HepG2 (cell line): ENCODE measurements at regions not wholly inside any gene's neighbourhood (a gene's known extent, or its start where the extent isn't known, plus 50 kb on each side); places are given as distances from the start of the nearest gene placed in this dataset.

ENCODE experiments used
- ATAC-seq: fragments of 200-7000 bp; cut with Tn5 transposase; 3 replicates; pipeline ENCODE4 v1.9.1; 2020; ENCODE audit warnings: mild to moderate bottlenecking, moderate library complexity
- BruUV-seq: library from RNA; stranded (reverse); fragments of 400-500 nt; replicated peaks from 2 replicates; lab custom pipeline; 2021; lab: Mats Ljungman, UMichigan
- CTCF ChIA-PET: fragments of 300-600 bp; formaldehyde crosslinking; extraction: SDS; loops from one replicate; lab custom pipeline; 2021; ENCODE audit warnings: low total read pairs, inconsistent platforms, low intra/inter-chr PET ratio; lab: Yijun Ruan, JAX
- POLR2A ChIA-PET: fragments of 350-600 bp; sonication (Branson Sonifier 250); formaldehyde crosslinking; loops from one replicate; lab custom pipeline; 2020; ENCODE audit warnings: antibody characterized with exemption, inconsistent platforms; lab: Yijun Ruan, JAX
- DNase-seq: peaks from one replicate; pipeline ENCODE4 v3.0.0-alpha.2; 2015; ENCODE audit warnings: low spot score
- FAIRE-seq: peaks from 3 replicates; lab custom pipeline; 2011; peaks lifted over from hg19 to GRCh38; lab: Jason Lieb, UNC
- H2AFZ ChIP-seq: one replicate; pipeline ENCODE4 v1.6.1; 2011; ENCODE audit warnings: low read length, inconsistent platforms
- H3K27ac ChIP-seq: fragments of 300-600 bp; 3 replicates; pipeline ENCODE4 v1.8.0; 2011; ENCODE audit warnings: mixed run types, mild to moderate bottlenecking, mixed read lengths, low read length, inconsistent platforms; ENCODE audit not compliant: insufficient read depth; ENCODE audit errors: extremely low read length
- H3K27me3 ChIP-seq, 2 experiments: fragments of 200-600 bp in 1 of 2; 2 replicates in 1 of 2; 3 replicates in 1 of 2; pipeline versions ENCODE4 v1.6.0 to v1.8.0; 2011; ENCODE audit warnings: low read length in 2 of 2, mild to moderate bottlenecking in 2 of 2, moderate library complexity in 2 of 2, inconsistent platforms in 1 of 2; ENCODE audit not compliant: insufficient read depth in 2 of 2, control insufficient read depth in 1 of 2
- H3K36me3 ChIP-seq, 2 experiments: fragments of 200-600 bp in 1 of 2; replicated peaks in 1 of 2; 2 replicates in 1 of 2; 3 replicates in 1 of 2; pipeline versions ENCODE4 v1.5.1 to v1.8.0; 2011; ENCODE audit warnings: low read length in 2 of 2, inconsistent platforms in 1 of 2; ENCODE audit not compliant: insufficient read depth in 2 of 2, control insufficient read depth in 1 of 2
- H3K4me1 ChIP-seq: 2 replicates; pipeline ENCODE4 v1.5.1; 2012; ENCODE audit warnings: low read length, inconsistent platforms; ENCODE audit not compliant: insufficient read depth
- H3K4me2 ChIP-seq: 2 replicates; pipeline ENCODE4 v1.6.0; 2011; ENCODE audit warnings: low read depth, low read length, inconsistent platforms
- H3K4me3 ChIP-seq, 3 experiments: fragments of 200-600 bp in 1 of 3; sonication (generic), shearing (Covaris generic) in 1 of 3; replicated peaks in 1 of 3; 2 replicates each; pipeline ENCODE4 v1.5.1; 2011 to 2016; ENCODE audit warnings: low read length in 3 of 3, inconsistent platforms in 2 of 3, low read depth in 2 of 3, mild to moderate bottlenecking in 2 of 3, control low read depth in 1 of 3, mixed read lengths in 1 of 3; ENCODE audit not compliant: insufficient read depth in 1 of 3
- H3K79me2 ChIP-seq: one replicate; pipeline ENCODE4 v1.6.1; 2011; ENCODE audit warnings: low read length, inconsistent platforms; ENCODE audit not compliant: insufficient read depth
- H3K9ac ChIP-seq: 2 replicates; pipeline ENCODE4 v1.6.0; 2011; ENCODE audit warnings: mild to moderate bottlenecking, low read depth, low read length, inconsistent platforms; ENCODE audit not compliant: insufficient read depth
- H3K9me3 ChIP-seq: 2 replicates; pipeline ENCODE4 v1.5.1; 2012; ENCODE audit warnings: mild to moderate bottlenecking, low read length
- H4K20me1 ChIP-seq: 2 replicates; pipeline ENCODE4 v1.6.0; 2011; ENCODE audit warnings: inconsistent platforms, mild to moderate bottlenecking, low read length, moderate library complexity; ENCODE audit not compliant: insufficient read depth
- BRF2 ChIP-seq: sonication (generic); formaldehyde crosslinking; IDR thresholded peaks from 2 replicates; pipeline ENCODE4 v1.8.1; 2022; ENCODE audit warnings: mild to moderate bottlenecking, missing genetic modification reagents
- CHCHD3 ChIP-seq: sonication (generic); formaldehyde crosslinking; IDR thresholded peaks from 2 replicates; pipeline ENCODE4 v1.8.0; 2022; ENCODE audit warnings: mild to moderate bottlenecking, missing genetic modification reagents, moderate library complexity
- HOXA5 ChIP-seq: sonication (generic); formaldehyde crosslinking; IDR thresholded peaks from 2 replicates; pipeline ENCODE4 v1.4.0; 2020; ENCODE audit warnings: missing genetic modification reagents
- SATB2 ChIP-seq: sonication (generic); formaldehyde crosslinking; IDR thresholded peaks from 2 replicates; pipeline ENCODE4 v1.5.0; 2020; ENCODE audit warnings: missing genetic modification reagents
- ZGPAT ChIP-seq: IDR thresholded peaks from 2 replicates; pipeline ENCODE4 v1.6.1; 2016; ENCODE audit warnings: mild to moderate bottlenecking
- ZNF484 ChIP-seq: sonication (generic); formaldehyde crosslinking; IDR thresholded peaks from 2 replicates; pipeline ENCODE4 v1.5.1; 2020; ENCODE audit warnings: mild to moderate bottlenecking, low read depth, missing genetic modification reagents, borderline replicate concordance
- in situ Hi-C: cut with HindIII; loops from 2 replicates; pipeline ENCODE4 v1.10.0; 2017; ENCODE audit warnings: low pct_unique_long_range_greater_than_20kb; ENCODE audit not compliant: extremely low pct_ligation_motif_present
- intact Hi-C: fragments of 100-400 bp; cut with micrococcal nuclease; formaldehyde crosslinking; loops from one replicate; pipeline ENCODE4 v1.10.0; 2022; ENCODE audit not compliant: unreplicated experiment
- TF ChIP-seq, protein P1 (sequence below): sonication (generic); formaldehyde crosslinking; IDR thresholded peaks from 2 replicates; pipeline ENCODE4 v1.4.0; 2020; ENCODE audit warnings: mild to moderate bottlenecking, missing genetic modification reagents, borderline replicate concordance
- TF ChIP-seq, protein P2 (sequence below): sonication (generic); formaldehyde crosslinking; IDR thresholded peaks from one replicate; pipeline ENCODE4 v1.5.1; 2020; ENCODE audit warnings: mild to moderate bottlenecking, missing genetic modification reagents; ENCODE audit errors: not compliant biosample characterization

DNA sequence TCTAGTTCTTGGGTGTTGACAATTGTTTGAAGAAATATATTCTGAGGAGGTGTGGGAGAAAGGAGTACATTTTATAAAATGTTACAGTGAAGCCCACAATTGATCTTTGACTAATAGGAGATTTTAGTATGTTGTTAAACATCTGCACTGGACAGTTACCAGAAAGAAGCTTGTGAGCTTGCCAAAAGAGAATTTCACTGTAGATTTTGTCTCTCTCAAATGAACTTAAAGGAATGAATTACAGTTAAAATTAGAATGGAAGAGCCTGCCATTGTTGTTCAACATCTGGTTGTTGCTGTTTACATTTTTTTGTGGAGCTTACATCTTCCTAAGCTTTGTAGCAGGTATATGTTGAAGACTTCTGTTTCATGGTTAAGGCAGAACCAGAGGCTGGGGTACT is 620.5 kb upstream of the CCDC179 start:
- no peaks in the 10 kb centered on the region for H3K36me3 ChIP-seq
- FAIRE-seq (no peak), DNase-seq (no peak), ATAC-seq (no peak)
- no peaks in the 10 kb centered on the region for H3K27me3 ChIP-seq
- no peak overlapping the region for H3K27ac ChIP-seq
- no peaks in the 10 kb centered on the region for H3K4me1 ChIP-seq
- H2AFZ ChIP-seq, result no peak overlapping the region
- no peak overlapping the region for H3K4me2 ChIP-seq
- no peaks in the 10 kb centered on the region for H3K9me3 ChIP-seq
- intact Hi-C loops, result no loop called here
- in situ Hi-C loops, result no loop called here
- no peak overlapping the region for H3K4me3 ChIP-seq
- no TSS peak for BruUV-seq
- no peak overlapping the region for H3K9ac ChIP-seq
- CTCF ChIA-PET, result no interaction called here
- H4K20me1 ChIP-seq, result no peaks in the 10 kb centered on the region
- H3K79me2 ChIP-seq, result no peaks in the 10 kb centered on the region
- POLR2A ChIA-PET, result no interaction called here
- TF ChIP-seq, protein P1, sequence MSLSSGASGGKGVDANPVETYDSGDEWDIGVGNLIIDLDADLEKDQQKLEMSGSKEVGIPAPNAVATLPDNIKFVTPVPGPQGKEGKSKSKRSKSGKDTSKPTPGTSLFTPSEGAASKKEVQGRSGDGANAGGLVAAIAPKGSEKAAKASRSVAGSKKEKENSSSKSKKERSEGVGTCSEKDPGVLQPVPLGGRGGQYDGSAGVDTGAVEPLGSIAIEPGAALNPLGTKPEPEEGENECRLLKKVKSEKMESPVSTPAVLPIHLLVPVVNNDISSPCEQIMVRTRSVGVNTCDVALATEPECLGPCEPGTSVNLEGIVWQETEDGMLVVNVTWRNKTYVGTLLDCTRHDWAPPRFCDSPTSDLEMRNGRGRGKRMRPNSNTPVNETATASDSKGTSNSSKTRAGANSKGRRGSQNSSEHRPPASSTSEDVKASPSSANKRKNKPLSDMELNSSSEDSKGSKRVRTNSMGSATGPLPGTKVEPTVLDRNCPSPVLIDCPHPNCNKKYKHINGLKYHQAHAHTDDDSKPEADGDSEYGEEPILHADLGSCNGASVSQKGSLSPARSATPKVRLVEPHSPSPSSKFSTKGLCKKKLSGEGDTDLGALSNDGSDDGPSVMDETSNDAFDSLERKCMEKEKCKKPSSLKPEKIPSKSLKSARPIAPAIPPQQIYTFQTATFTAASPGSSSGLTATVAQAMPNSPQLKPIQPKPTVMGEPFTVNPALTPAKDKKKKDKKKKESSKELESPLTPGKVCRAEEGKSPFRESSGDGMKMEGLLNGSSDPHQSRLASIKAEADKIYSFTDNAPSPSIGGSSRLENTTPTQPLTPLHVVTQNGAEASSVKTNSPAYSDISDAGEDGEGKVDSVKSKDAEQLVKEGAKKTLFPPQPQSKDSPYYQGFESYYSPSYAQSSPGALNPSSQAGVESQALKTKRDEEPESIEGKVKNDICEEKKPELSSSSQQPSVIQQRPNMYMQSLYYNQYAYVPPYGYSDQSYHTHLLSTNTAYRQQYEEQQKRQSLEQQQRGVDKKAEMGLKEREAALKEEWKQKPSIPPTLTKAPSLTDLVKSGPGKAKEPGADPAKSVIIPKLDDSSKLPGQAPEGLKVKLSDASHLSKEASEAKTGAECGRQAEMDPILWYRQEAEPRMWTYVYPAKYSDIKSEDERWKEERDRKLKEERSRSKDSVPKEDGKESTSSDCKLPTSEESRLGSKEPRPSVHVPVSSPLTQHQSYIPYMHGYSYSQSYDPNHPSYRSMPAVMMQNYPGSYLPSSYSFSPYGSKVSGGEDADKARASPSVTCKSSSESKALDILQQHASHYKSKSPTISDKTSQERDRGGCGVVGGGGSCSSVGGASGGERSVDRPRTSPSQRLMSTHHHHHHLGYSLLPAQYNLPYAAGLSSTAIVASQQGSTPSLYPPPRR (CRISPR knock-in tag), result no peak
- no peak for TF ChIP-seq HOXA5 (CRISPR knock-in tag)
- no peak for TF ChIP-seq BRF2 (CRISPR knock-in tag)
- no peak for TF ChIP-seq SATB2 (CRISPR knock-in tag)
- TF ChIP-seq CHCHD3 (CRISPR knock-in tag), result no peak
- TF ChIP-seq, protein P2, sequence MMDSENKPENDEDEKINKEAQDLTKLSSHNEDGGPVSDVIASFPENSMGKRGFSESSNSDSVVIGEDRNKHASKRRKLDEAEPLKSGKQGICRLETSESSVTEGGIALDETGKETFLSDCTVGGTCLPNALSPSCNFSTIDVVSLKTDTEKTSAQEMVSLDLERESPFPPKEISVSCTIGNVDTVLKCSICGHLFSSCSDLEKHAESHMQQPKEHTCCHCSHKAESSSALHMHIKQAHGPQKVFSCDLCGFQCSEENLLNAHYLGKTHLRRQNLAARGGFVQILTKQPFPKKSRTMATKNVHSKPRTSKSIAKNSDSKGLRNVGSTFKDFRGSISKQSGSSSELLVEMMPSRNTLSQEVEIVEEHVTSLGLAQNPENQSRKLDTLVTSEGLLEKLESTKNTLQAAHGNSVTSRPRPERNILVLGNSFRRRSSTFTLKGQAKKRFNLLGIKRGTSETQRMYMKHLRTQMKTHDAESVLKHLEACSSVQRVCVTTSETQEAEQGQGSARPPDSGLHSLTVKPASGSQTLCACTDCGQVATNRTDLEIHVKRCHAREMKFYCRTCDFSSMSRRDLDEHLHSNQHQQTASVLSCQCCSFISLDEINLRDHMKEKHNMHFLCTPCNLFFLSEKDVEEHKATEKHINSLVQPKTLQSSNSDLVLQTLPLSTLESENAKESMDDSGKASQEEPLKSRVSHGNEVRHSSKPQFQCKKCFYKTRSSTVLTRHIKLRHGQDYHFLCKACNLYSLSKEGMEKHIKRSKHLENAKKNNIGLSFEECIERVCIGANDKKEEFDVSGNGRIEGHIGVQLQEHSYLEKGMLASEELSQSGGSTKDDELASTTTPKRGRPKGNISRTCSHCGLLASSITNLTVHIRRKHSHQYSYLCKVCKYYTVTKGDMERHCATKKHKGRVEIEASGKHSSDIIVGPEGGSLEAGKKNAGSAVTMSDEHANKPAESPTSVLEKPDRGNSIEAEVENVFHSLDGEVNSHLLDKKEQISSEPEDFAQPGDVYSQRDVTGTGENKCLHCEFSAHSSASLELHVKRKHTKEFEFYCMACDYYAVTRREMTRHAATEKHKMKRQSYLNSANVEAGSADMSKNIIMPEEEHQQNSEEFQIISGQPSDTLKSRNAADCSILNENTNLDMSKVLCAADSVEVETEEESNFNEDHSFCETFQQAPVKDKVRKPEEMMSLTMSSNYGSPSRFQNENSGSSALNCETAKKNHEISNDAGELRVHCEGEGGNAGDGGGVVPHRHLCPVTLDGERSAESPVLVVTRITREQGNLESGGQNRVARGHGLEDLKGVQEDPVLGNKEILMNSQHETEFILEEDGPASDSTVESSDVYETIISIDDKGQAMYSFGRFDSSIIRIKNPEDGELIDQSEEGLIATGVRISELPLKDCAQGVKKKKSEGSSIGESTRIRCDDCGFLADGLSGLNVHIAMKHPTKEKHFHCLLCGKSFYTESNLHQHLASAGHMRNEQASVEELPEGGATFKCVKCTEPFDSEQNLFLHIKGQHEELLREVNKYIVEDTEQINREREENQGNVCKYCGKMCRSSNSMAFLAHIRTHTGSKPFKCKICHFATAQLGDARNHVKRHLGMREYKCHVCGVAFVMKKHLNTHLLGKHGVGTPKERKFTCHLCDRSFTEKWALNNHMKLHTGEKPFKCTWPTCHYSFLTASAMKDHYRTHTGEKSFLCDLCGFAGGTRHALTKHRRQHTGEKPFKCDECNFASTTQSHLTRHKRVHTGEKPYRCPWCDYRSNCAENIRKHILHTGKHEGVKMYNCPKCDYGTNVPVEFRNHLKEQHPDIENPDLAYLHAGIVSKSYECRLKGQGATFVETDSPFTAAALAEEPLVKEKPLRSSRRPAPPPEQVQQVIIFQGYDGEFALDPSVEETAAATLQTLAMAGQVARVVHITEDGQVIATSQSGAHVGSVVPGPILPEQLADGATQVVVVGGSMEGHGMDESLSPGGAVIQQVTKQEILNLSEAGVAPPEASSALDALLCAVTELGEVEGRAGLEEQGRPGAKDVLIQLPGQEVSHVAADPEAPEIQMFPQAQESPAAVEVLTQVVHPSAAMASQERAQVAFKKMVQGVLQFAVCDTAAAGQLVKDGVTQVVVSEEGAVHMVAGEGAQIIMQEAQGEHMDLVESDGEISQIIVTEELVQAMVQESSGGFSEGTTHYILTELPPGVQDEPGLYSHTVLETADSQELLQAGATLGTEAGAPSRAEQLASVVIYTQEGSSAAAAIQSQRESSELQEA (CRISPR knock-in tag), result no peak
- TF ChIP-seq ZNF484, result no peak
- TF ChIP-seq ZGPAT, result no peak
